SK-N-MC (cell line): ENCODE measurements at regions not wholly inside any gene's neighbourhood (a gene's known extent, or its start where the extent isn't known, plus 50 kb on each side); places are given as distances from the start of the nearest gene placed in this dataset.

Experiments used
- EZH2 ChIP-seq: fragments of 200-600 bp; sonication (generic); IDR thresholded peaks from one replicate; pipeline ENCODE4 v1.6.1; 2017; ENCODE audit warnings: antibody characterized with exemption
- POLR2AphosphoS5 ChIP-seq: IDR thresholded peaks from 2 replicates; pipeline ENCODE4 v1.6.1; 2012; ENCODE audit warnings: mild to moderate bottlenecking, low read depth, low read length, borderline replicate concordance

DNA sequence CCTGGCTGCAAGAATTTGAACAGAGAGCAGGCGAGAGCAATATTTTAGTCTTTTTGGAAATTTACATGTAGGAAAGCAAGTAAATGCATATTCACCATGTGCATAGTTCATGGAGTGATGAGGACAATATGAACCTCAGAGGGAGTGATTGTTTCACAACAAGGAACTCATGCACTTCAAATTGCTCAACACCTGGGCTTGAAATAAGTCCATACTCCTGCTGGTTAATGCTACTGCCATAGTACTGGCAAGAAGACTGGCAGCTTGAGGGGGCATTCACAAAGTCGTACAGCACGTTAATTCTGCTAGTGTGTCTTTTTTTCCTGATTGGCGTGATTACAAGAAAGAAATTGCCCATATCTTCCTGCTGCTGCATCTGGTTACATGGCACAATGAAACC is 267.6 kb downstream of the PCDH17 start:
- TF ChIP-seq POLR2AphosphoS5 (no peak), EZH2 (no peak)
